Fibroblast of skin of back (primary cell): ENCODE measurements at regions not wholly inside any gene's neighbourhood (a gene's known extent, or its start where the extent isn't known, plus 50 kb on each side); places are given as distances from the start of the nearest gene placed in this dataset.

Experiments used
- DNase-seq: peaks from one replicate; pipeline ENCODE4 v3.0.0-alpha.2; 2013

DNA sequence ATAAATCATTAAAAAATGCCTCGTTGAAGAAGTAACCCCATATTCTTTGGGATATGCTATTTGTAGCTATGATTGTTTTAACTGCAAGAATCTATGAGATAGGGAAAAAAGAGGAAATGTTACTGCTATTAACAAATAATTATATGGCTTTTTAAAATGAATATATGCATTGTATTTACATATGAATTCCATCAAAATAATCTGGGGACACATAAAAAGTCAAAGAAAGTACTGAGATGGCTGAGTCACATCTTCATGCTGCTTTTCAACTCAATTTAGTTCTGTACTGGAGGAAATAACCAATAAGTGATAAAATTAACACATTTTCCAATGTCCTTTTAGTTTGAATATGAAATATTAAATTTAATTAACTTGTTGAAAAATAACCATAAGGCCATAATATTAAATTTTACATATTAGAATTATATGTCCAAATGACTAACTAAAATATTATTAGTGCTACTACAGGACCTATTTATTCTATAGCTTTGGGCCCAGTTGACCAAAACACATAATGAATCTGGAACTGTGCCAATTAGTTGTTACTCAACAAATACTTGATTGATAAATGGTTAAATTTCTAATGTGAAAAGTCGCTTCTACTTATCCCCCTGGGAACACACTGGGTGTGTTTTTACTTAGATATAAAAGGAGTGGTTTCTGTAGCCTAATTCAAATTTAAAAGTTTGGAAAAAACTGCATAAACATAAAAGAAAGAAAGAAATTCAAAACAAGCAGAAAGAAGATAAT, 214.6 kb upstream of the PFKP start:
- DNase-seq: no peak

DNA sequence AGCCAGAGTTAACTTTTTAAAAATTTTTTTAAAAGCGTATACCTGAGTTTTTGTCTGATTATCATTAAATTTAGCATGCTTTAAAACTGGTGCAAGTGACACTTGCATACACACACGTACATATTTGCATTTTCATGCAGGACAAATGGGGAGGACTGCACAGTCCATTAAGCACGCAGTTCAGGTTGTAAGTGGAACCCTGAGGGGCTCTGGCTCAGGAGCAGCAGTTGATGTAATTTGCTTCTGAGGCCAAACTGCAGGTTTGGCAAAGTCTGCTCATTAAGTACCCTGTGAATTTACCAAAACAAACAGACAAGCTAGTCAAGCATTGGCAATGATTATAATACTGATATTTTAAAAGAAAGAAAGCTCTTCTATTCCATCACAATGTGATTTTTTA, 215.8 kb upstream of the PFKP start:
- no peak for DNase-seq

DNA sequence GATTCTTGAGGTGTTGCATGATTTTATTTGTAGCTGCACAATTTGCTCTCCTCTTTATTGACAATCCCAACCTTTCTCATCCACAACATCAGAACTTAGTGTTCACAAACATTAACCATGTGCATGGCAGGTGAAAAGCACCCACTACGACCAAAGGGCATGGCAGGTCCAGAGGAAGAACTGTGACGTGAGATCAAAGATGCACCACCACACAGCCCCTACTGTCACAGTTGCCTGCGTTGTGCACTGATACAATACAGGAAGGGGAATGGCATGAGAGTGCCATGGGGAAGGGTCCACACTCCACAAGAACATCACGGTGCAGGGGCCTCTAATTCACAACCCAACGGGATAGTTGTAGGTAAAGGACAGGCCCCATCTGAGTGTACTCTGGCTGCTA, 217.1 kb upstream of the PFKP start:
- DNase-seq: no peak

GRCh38 chr10:2844925-2845324, 222.4 kb upstream of the PFKP start:
- no peak for DNase-seq

GRCh38 chr10:2839081-2839725, 228.1 kb upstream of the PFKP start:
- DNase-seq: peak; percentile 14

GRCh38 chr10:2837674-2838073, 229.7 kb upstream of the PFKP start:
- DNase-seq: peak; percentile 74

DNA sequence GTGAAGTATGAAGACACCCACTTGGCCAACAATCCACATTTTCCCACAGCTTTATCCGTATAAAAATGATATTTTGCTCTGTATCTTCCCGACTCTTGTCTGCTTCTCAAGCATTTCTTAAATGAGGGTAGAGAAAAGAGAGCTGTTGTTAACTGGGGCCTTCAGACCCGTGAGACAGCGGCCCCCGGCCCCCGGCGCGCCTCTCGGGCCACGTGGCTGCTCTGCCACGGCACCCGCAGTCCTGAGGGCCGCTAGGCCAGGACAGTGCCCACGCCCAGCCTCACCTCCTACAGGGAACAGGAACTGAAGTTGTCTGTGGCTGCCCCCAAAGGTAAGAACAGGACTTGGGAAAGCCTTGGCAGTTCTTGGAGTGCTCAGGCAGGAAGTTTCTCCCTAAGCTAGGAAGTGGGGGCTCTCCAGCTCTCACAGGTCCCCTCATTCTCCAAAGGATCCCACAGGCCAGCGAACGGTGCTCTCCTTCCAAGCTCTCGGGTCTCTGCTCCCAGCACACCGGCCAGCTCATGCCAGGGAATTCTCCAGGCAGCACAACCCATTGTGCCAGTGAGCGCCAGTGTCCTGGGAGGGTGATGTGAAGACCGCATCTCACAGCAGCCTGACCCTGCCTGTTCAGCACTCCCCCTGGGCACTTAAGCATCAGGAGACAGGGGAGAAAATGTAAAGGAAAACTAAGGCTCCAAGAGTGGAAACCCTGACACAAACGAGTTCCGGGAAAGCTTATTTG, 230.3 kb upstream of the PFKP start:
- peak; percentile 13 for DNase-seq

DNA sequence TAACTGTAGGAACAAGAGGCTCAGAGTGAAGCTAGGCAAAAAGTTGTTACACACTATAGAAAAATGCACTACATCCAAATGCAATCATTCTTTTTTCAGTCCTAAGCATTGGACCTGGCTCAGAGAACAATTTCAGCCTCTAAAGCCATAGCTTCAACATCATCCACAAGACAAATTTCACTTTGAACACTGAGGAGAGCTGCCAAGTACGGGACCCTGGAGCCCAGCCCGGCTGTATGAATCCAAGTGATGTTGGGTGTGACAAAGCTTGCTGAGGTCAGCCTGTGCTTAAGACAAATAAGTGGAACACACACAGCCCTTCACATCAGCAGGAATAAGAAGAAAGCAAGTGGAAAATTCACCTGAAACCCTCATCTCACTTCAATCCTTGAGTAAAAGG, 233.1 kb upstream of the PFKP start:
- DNase-seq: no peak

DNA sequence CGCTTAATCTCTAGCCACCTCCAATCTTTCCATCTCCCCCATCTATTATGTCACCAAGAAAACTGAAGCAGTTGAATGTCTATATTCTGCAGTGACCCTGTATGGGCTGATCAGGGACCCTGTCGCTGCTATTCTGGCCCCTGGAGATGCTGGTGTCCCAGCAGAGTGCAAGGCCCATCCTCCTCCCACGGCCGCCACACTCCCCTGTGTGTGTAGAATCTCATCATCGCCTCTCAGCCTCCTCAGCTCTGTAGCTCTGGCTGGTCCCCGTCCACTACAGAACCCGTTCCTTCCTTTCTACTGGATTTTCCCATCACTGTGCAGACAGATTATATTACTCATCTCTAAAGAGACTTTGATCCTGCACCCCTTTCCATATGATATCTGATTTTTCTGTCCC, 235.8 kb upstream of the PFKP start:
- no peak for DNase-seq

- no peak for DNase-seq
These were observed 238.6 kb upstream of the PFKP start for GRCh38 chr10:2828741-2829140.

GRCh38 chr10:2826675-2827074, 240.7 kb upstream of the PFKP start:
- DNase-seq: no peak

- DNase-seq: no peak
These were observed 241.5 kb upstream of the PFKP start for GRCh38 chr10:2825841-2826240.

DNA sequence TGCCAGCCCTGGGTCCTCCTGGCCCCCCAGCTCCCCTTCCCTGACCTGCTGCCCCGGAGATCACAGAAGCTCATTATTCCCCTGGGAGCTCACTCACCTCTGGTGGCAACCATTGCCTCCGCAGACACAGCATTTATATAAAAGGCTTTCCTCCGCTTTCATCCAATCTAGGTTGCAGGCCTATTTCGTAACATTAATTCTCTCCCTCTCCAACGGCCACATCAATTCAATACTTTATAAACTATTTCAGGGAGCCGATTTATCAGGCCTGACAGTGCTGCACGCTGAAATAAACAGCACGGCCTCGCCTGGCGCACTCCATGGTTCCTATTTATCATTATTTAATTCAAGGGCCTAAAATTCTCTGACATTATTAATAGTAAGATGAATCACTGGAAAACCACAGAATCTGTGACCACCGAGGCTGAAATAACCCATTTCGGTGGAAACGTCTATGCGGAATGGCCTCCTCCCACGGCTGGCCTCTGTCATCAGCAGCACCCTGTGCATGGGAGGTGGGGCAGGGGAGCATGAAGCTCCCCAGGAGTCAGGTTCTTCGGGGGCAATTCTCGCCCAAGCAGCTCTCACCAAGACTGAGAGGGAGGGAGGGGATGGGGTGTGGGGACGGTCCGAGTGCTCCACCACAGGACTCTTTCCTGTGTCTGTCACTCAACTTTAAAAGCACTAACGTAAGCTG, 249.3 kb upstream of the PFKP start:
- DNase-seq: no peak

- no peak for DNase-seq
These were observed 253.7 kb upstream of the PFKP start for GRCh38 chr10:2813693-2814092.

DNA sequence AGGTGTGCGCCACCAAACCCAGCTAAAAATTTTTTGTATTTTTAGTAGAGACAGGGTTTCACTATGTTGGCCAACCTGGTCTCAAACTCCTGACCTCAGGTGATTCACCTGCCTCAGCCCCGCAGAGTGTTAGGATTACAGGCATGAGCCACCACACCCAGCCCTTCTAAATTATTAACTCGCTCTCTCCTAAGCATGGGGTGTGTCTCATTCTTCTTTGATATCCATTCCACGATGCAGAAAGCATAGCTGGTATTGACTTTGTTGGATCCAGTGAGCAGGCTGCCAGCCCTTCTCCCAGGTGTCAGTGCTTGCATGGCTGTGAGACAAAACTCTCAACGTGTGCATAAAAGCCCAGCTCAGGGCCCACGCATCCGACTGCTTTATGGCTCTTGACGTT, 254.1 kb upstream of the PFKP start:
- DNase-seq: no peak

DNA sequence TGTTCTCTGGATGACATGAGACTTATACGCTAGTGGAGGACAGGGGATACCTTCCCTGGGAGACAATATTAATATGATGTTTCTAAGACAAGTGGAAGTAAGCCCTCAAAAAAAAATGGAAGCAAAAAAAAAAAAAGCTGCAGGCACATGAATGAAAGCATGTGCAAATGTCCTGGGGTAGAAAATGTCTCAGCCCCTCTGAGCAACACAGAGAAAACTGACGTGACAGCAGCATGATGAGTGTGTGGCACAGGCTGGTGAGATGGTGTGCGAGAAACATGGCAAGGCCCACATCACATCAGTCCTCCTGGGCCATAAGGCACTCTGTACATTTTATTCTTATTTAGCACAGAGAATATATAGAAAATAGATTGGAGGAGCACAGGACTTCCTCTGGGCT, 254.7 kb upstream of the PFKP start:
- DNase-seq: no peak

GRCh38 chr10:2800178-2800577, 267.2 kb upstream of the PFKP start:
- no peak for DNase-seq

- no peak for DNase-seq
These were observed 268.9 kb upstream of the PFKP start for GRCh38 chr10:2798336-2799022.

DNA sequence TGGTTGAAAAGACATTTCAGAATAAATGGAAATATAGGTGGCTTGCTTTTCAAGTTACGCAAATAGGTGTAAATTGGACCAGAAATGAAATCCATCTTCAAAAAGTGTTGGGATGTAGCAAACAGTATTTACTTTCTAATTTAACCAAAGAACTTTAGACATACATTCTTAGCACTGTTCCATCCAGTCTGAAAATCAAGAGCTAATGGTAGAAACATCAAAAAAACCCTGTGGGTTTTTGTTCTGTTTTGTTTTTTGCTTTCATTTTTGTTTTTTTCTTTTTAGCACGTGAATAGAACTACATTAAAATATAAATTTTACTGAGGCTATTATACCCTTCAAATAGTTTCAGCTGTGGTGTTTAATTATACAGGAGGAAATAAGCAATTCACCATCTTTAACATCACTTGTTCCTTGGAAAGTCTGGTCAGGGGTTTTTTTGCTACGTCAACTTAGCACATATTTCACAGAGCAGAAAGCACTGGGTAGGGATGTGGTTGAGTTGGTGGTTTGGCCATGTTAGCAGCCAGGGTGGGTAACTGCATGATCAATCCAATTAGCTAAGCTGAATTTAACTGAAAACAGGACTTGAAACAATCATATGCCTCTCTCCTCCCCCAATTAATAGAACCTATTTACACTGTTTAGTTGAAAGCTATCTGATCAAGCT, 275.4 kb upstream of the PFKP start:
- no peak for DNase-seq

DNA sequence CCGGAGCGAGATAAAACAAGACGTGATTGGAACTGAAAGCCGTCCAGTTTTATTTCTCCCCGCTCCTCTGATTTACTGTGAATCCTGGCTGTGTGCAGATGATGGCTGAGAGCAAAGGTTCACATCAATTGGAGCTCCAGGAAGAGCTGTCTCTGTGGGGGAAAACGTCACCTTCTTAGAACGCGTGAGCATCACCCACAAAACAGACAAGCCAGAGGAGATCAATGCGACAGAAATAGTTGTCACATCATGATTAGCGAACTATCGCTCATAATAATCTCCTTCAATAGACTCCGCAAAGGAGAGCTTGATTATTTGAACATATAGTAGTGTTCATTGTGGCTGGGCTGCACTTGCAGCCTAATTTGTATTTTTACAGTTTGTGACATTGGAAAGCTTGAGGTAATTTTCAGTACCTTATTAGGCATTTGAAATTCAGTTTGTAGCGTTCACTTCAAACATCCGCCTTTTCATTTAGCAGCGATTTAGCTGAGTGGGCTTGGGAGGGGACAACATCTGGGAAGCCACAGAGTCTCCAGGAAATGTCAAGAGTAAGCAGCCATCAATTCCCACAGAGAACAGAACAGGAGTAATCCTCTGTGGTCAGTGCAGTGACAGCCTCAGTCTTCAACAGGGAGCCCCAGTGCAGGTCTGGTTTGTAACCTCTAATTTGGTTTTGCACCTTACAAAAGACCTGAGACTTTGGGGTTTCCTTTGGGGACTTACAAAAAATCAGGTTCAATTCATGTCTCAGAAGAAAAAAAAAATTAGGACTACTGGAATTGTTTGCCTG, 276.8 kb upstream of the PFKP start:
- no peak for DNase-seq

GRCh38 chr10:2786251-2786650, 281.1 kb upstream of the PFKP start:
- DNase-seq: peak; percentile 5
